ENCODE measurements at regions not wholly inside any gene's neighbourhood (a gene's known extent, or its start where the extent isn't known, plus 50 kb on each side); places are given as distances from the start of the nearest gene placed in this dataset.

- no peak for TF ChIP-seq USF1 (IDR thresholded peaks at IDR 0.05)
- TF ChIP-seq RAD21 (IDR thresholded peaks at IDR 0.05; ENCODE audit: low read depth): no peak
- no peak for TF ChIP-seq NFIC (IDR thresholded peaks at IDR 0.05)
- TF ChIP-seq YY1 (IDR thresholded peaks at IDR 0.05; ENCODE audit: low read depth): no peak
- TF ChIP-seq EGR1 (IDR thresholded peaks at IDR 0.05): no peak
- TF ChIP-seq REST (IDR thresholded peaks at IDR 0.05; ENCODE audit: low read depth): no peak
- TF ChIP-seq TCF12 (IDR thresholded peaks at IDR 0.05; ENCODE audit: low read depth): no peak
- no peak for TF ChIP-seq ZBTB7A (IDR thresholded peaks at IDR 0.05; ENCODE audit: low read depth)
- TF ChIP-seq TAF1 (IDR thresholded peaks at IDR 0.05; ENCODE audit: low read depth): no peak
- no peak for TF ChIP-seq MAX (IDR thresholded peaks at IDR 0.05)
- TF ChIP-seq TEAD4 (IDR thresholded peaks at IDR 0.05): no peak
Observed at GRCh38 chr12:107490010-107490409, 195.6 kb upstream of the PWP1 start.

DNA sequence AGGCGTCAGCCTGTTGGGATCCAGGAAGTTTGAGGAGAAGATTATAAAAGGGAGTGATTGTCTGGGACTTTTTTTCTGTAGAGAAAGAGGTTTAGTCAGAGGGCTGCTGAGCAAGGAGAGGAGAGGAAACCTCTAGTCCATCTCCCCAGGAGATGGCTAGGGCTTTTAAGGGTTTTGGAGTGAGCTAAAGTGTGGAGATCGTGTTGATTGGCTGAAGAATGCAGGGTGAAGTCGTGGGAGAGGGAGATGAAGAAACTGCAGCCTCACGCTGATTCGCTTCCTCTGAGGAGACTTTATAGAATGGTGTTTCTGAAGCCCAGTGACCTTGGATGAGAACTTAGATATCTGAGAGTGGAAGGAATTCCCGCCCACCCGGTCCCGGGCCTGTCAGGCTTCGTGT lies 193.7 kb upstream of the PWP1 start:
- TF ChIP-seq TEAD4 (IDR thresholded peaks at IDR 0.05): no peak
- no peak for TF ChIP-seq USF1 (IDR thresholded peaks at IDR 0.05)
- TF ChIP-seq RAD21 (IDR thresholded peaks at IDR 0.05; ENCODE audit: low read depth): no peak
- no peak for TF ChIP-seq ZBTB7A (IDR thresholded peaks at IDR 0.05; ENCODE audit: low read depth)
- TF ChIP-seq CEBPB (IDR thresholded peaks at IDR 0.05): no peak
- no peak for TF ChIP-seq FOXM1 (IDR thresholded peaks at IDR 0.05; ENCODE audit: borderline replicate concordance, low read depth)

DNA sequence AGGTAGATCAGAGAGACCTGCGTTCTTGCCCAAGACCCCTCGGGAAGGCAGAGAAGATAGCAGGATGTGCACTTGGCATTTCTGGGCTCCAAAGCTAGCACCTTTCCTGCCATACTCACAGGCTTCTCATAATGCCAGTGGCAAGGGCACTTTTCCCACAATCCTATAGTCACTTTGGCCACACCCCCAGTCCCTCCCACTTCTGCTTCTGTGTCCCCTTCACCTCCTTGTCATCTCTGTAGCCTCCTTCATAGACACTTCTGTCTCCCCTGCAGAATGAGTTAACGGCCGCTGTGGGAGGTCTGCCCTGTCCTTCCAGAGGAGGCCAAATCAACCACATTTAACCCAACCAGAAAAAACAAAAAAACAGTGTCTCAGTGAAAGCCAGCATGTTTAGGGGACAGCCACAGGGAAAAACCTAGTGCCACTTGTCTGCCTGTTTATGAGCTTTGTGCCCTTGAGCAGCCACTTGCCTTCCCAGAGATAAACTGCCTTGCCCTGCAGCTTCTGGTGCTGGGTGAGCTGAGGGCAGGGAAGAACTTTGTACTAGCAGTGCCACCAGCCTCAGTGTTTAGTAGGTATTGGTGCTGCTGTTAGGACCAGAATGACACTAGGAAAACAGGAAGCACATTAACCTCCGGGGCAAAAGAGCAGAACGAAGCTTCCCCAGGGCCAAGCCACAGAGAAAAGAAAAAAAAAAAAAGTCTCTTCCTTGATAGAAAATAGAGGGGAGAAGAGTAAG lies 193.0 kb upstream of the PWP1 start:
- TF ChIP-seq REST (IDR thresholded peaks at IDR 0.05; ENCODE audit: low read depth) (no peak), TCF12 (IDR thresholded peaks at IDR 0.05; ENCODE audit: low read depth) (no peak), USF1 (IDR thresholded peaks at IDR 0.05) (no peak), YY1 (IDR thresholded peaks at IDR 0.05; ENCODE audit: low read depth) (no peak), EP300 (IDR thresholded peaks at IDR 0.05; ENCODE audit: borderline replicate concordance) (no peak), NFIC (IDR thresholded peaks at IDR 0.05) (no peak), ZBTB7A (IDR thresholded peaks at IDR 0.05; ENCODE audit: low read depth) (no peak), TAF1 (IDR thresholded peaks at IDR 0.05; ENCODE audit: low read depth) (no peak), CREB1 (IDR thresholded peaks at IDR 0.05; ENCODE audit: low read depth) (no peak), RAD21 (IDR thresholded peaks at IDR 0.05; ENCODE audit: low read depth) (no peak), MAX (IDR thresholded peaks at IDR 0.05) (no peak)

GRCh38 chr12:107493135-107493494 lies 192.5 kb upstream of the PWP1 start:
- TF ChIP-seq TAF1 (IDR thresholded peaks at IDR 0.05; ENCODE audit: low read depth): no peak
- no peak for TF ChIP-seq FOXM1 (IDR thresholded peaks at IDR 0.05; ENCODE audit: borderline replicate concordance, low read depth)
- no peak for TF ChIP-seq CREB1 (IDR thresholded peaks at IDR 0.05; ENCODE audit: low read depth)
- TF ChIP-seq YY1 (IDR thresholded peaks at IDR 0.05; ENCODE audit: low read depth): no peak
- no peak for TF ChIP-seq ZBTB7A (IDR thresholded peaks at IDR 0.05; ENCODE audit: low read depth)
- TF ChIP-seq MAX (IDR thresholded peaks at IDR 0.05): no peak
- TF ChIP-seq TEAD4 (IDR thresholded peaks at IDR 0.05): no peak
- TF ChIP-seq USF1 (IDR thresholded peaks at IDR 0.05): no peak

GRCh38 chr12:107493666-107494065 lies 191.9 kb upstream of the PWP1 start:
- TF ChIP-seq CEBPB (IDR thresholded peaks at IDR 0.05) (no peak), TCF12 (IDR thresholded peaks at IDR 0.05; ENCODE audit: low read depth) (no peak), EGR1 (IDR thresholded peaks at IDR 0.05) (no peak), USF1 (IDR thresholded peaks at IDR 0.05) (no peak), YY1 (IDR thresholded peaks at IDR 0.05; ENCODE audit: low read depth) (no peak)

Data from Ishikawa (cell line).